Activated CD8-positive, alpha-beta memory T cell treated with anti-CD3 and anti-CD28 coated beads, Interleukin-2, amount 10 ng/mL, durations not matched to agents 7 days and 5 days (primary cell): ENCODE measurements at regions not wholly inside any gene's neighbourhood (a gene's known extent, or its start where the extent isn't known, plus 50 kb on each side); places are given as distances from the start of the nearest gene placed in this dataset.

Source experiments
- ATAC-seq: fragments of 150-1000 bp; cut with Tn5 transposase; one replicate; pipeline ENCODE4 v1.10.0; 2021; ENCODE audit warnings: moderate library complexity
- CTCF ChIA-PET: fragments of 350-600 bp; sonication (Branson Sonifier 250); formaldehyde crosslinking; loops from one replicate; lab custom pipeline; 2021; ENCODE audit warnings: antibody characterized with exemption; lab: Charles Lee
- DNase-seq: peaks from one replicate; pipeline ENCODE4 v3.0.0-alpha.2; 2020
- H3K27ac Mint-ChIP-seq: one replicate; pipeline ENCODE4 v1.8.0; 2021; ENCODE audit warnings: mild to moderate bottlenecking, mixed read lengths
- H3K27me3 Mint-ChIP-seq: one replicate; pipeline ENCODE4 v1.8.0; 2021; ENCODE audit warnings: mixed read lengths
- H3K36me3 Mint-ChIP-seq: one replicate; pipeline ENCODE4 v1.8.0; 2021; ENCODE audit warnings: mild to moderate bottlenecking, mixed read lengths
- H3K4me1 Mint-ChIP-seq: one replicate; pipeline ENCODE4 v1.8.0; 2021; ENCODE audit warnings: mixed read lengths
- H3K4me3 Mint-ChIP-seq: one replicate; pipeline ENCODE4 v1.8.0; 2021; ENCODE audit warnings: mild to moderate bottlenecking, moderate library complexity, mixed read lengths
- H3K9me3 Mint-ChIP-seq: one replicate; pipeline ENCODE4 v1.8.0; 2022; ENCODE audit warnings: low read depth, mixed read lengths

DNA sequence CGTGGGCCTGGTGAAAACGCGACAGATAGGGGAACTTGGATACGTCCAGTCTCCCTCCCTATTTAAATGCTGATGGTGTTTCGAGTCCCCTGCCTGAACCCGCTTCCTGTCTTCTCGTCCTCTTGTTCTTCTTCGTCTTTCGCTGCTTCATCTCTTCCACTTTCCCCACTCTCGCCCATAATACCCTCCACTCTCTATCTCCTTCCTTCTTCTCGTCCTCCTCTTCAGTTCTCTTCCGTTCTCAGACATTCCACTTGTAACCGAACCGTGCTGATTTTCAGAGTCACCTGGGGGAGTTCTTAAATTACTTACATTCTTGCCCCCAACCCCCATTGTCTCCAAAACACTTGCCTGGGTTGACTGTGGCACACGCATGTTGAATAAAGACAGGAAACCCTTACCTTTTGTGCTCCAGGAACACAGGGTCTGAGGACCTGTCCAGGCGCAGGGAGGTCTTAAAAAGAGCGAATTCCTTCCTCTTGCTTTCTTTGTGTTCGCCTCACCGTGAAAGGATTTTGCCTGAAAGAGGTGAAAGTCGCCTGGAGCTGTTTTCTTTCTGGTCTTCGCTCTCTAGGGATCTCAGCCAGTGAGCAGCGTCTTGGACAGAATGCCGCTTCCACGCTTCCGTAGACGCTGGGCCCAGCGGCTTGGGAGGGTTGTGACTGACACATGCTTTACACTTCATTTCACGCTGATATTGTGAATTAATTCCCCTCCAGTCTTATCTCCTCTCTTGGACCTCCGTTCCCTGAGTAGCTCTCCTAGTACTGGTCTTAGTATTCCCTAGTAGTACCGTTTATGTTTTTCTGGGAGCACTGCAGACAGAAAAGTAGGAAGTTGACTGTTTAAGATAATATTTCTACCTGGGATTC lies 184.0 kb downstream of the GPX5 start:
- CTCF ChIA-PET = no interaction called here
- Mint-ChIP-seq H3K4me3 (peak overlapping the region; percentile 59), H3K4me1 (peaks cover 9% of the 10 kb centered on the region), H3K27me3 (peaks cover 37% of the 10 kb centered on the region), H3K27ac (no peak overlapping the region), H3K9me3 (peaks cover 12% of the 10 kb centered on the region), H3K36me3 (peaks cover 2% of the 10 kb centered on the region)
- ATAC-seq (no peak), DNase-seq (no peak)

DNA sequence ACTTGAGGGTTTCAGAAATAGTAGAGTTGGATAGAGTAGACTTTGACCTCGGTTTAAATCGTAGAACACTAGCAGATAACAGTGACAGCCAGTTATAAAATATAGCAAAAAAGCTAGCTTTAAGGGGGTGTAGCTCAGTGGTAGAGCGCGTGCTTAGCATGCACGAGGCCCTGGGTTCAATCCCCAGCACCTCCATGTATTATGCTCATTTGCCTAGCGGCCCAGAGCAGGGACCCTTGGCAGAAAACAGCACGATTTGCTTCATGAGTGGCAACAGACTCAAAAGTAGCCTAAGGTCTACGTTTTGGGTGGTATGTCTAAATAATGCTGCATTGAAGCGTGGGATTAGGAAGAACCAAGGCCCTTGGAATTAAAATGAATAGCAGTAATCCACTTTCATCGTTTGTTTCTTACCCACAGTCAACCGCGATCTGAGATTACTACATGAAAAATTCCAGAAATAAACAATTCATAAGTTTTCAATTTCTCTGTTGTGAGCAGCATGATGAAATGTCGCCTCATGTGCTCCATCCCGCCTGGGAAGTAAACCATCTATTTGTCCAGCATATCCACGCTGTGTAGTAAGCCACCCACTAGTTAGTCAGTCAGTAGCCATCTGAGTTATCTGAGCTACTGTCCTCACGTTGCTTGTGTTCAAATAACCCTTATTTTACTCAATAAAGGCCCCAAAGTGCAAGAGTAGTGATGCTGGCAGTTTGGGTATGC lies 184.9 kb downstream of the GPX5 start:
- peaks cover 9% of the 10 kb centered on the region for H3K4me1 Mint-ChIP-seq
- DNase-seq (no peak), ATAC-seq (no peak)
- H3K27me3 Mint-ChIP-seq = peaks cover 37% of the 10 kb centered on the region
- CTCF ChIA-PET = no interaction called here
- no peak overlapping the region for H3K4me3 Mint-ChIP-seq
- peaks cover 2% of the 10 kb centered on the region for H3K36me3 Mint-ChIP-seq
- H3K27ac Mint-ChIP-seq = no peak overlapping the region
- peaks cover 12% of the 10 kb centered on the region for H3K9me3 Mint-ChIP-seq

DNA sequence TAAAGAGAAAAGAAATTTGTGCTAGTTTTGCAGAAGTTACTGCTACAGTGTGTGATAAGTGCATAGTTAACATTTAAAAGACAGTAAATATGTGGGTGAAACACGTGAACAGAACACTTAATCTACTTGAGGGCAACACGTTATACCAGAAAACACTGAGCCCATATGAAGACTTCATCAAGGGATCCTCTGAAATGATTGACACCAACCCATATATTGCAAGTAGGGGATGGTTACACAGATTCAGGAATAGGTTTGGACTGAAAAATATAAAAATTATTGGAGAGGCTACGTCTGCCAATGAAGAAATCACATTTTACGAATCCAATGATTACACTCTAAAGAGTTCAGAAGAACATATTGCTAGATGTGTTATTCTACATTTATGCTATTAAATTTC lies 185.6 kb downstream of the GPX5 start:
- no peak for ATAC-seq
- CTCF ChIA-PET = no interaction called here
- Mint-ChIP-seq H3K4me3 (no peak overlapping the region), H3K27me3 (peaks cover 37% of the 10 kb centered on the region), H3K4me1 (peaks cover 9% of the 10 kb centered on the region), H3K9me3 (peaks cover 11% of the 10 kb centered on the region), H3K27ac (no peak overlapping the region), H3K36me3 (peaks cover 2% of the 10 kb centered on the region)
- no peak for DNase-seq

DNA sequence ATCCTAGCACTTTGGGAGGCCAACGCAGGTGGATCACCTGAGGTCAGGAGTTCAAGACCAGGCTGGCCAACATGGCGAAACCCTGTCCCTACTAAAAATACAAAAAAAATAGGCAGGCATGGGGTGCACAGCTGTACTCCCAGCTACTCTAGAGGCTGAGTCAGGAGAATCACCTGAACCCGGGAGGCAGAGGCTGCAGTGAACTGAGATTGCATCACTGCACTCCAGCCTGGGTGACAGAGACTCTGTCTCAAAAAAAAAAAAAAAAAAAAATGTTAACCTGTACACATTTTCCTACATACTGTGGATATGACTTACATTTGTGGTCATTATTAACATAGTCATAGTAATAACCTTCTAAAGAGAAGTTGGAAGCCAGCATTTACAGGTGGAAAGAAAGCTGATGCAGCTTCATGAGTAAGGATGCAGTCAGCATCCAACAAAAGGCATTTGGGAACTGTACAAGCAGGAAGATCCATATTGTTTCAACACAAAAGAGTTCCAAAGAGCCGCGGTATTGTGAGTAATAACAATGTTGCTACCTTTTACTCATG lies 186.2 kb downstream of the GPX5 start:
- CTCF ChIA-PET = interaction anchor here (0.7 to 1.5 kb wide), 2 partner anchors 12 to 829 kb away, joined by 3 read pairs; no protein-coding TSS in a partner anchor
- no peak overlapping the region for H3K27ac Mint-ChIP-seq
- H3K27me3 Mint-ChIP-seq = peaks cover 37% of the 10 kb centered on the region
- no peak overlapping the region for H3K4me3 Mint-ChIP-seq
- peaks cover 9% of the 10 kb centered on the region for H3K4me1 Mint-ChIP-seq
- peaks cover 2% of the 10 kb centered on the region for H3K36me3 Mint-ChIP-seq
- peak; percentile 55 for ATAC-seq
- no peak for DNase-seq
- peaks cover 10% of the 10 kb centered on the region for H3K9me3 Mint-ChIP-seq

DNA sequence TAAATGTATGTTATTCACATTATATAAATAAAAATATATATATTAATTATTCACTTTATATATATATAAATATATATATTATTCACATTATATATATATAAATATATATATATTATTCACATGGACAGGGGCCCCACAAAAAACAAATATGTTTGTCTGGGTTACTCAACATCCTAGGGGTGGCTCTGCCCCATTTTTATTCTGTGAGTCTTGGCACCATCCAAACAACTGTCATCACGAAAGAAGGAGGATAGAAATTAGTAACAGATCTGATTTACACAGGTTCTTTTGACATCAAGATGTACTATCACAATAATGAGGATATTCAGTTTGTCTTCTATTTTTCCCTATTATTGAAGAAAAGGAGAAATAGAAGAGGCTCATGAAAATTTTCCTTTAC lies 187.3 kb downstream of the GPX5 start:
- CTCF ChIA-PET = interaction anchor here (1.5 kb wide), 1 partner anchor 13 kb away, joined by 3 read pairs; no protein-coding TSS in a partner anchor
- ATAC-seq (no peak), DNase-seq (no peak)
- peaks cover 6% of the 10 kb centered on the region for H3K9me3 Mint-ChIP-seq
- no peak overlapping the region for H3K27ac Mint-ChIP-seq
- peaks cover 36% of the 10 kb centered on the region for H3K27me3 Mint-ChIP-seq
- H3K4me3 Mint-ChIP-seq = no peak overlapping the region
- peaks cover 2% of the 10 kb centered on the region for H3K36me3 Mint-ChIP-seq
- peaks cover 9% of the 10 kb centered on the region for H3K4me1 Mint-ChIP-seq

DNA sequence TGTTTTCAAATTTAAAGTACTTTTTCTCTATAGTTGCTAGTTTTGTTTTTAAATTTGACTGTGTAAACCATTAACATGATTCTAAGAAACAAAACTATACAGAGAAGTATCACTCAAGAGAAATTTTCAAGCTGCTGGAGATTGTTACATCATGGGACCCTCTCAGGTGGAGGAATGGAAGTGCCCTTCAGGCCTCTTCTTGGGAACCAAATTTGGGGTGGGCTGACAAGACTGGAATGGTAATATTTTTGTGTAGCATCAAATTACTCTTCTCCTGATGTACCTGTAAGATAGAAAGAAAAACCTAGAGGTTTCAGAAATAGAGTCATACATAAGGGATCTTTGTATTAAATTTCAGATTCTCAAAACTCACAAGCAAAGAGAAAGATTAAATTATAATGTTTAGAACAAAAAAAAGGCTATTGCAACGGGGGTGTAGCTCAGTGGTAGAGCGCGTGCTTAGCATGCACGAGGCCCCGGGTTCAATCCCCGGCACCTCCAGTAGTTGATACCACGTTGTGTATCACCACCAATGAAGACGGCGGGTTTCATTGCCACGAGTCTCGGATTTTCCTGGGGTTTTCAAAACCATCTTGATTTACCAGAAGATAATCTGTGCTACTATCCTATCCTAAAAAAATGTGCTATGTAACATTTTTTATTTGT lies 193.7 kb downstream of the GPX5 start:
- CTCF ChIA-PET = no interaction called here
- ATAC-seq (no peak), DNase-seq (no peak)
- no peak overlapping the region for H3K4me3 Mint-ChIP-seq
- H3K27ac Mint-ChIP-seq = no peak overlapping the region
- H3K9me3 Mint-ChIP-seq = no peaks in the 10 kb centered on the region
- peaks cover 39% of the 10 kb centered on the region for H3K27me3 Mint-ChIP-seq
- no peaks in the 10 kb centered on the region for H3K36me3 Mint-ChIP-seq
- no peaks in the 10 kb centered on the region for H3K4me1 Mint-ChIP-seq

DNA sequence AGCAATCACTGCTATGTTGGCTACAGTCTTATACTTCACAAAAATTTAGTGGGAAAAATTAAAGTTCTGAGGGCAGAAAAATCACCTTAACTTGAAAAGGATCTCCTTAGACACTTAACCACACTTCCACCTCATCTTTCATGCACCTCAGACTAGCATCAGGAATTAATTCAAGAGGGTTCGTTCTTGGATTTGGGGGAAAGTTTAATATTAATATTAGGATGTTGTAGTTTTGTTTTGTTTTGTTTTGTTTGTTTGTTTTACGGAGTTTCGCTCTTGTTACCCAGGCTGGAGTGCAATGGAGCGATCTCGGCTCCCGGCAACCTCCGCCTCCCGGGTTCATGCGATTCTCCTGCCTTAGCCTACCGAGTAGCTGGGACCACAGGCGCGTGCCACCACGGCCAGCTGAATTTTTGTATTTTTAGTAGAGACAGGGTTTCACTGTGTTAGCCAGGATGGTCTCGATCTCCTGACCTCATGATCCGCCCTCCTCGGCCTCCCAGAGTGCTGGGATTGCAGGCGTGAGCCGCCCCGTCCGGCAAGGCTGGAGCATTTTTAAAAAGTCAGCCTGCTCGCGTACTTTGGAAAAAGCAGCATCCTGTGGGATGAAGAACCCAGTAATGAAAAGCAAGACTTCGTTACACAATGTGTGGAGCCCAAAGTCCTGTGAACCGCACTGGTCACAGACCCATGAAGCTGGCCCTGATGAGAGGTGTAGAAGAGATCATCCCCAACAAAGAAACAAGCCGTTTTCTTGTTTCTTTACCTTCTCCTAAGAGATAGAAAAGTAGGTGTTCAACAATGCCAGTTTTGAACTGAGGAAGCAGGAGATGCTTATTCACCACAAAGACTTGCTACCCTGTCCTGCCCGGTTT lies 194.9 kb downstream of the GPX5 start:
- CTCF ChIA-PET = no interaction called here
- peaks cover 44% of the 10 kb centered on the region for H3K27me3 Mint-ChIP-seq

DNA sequence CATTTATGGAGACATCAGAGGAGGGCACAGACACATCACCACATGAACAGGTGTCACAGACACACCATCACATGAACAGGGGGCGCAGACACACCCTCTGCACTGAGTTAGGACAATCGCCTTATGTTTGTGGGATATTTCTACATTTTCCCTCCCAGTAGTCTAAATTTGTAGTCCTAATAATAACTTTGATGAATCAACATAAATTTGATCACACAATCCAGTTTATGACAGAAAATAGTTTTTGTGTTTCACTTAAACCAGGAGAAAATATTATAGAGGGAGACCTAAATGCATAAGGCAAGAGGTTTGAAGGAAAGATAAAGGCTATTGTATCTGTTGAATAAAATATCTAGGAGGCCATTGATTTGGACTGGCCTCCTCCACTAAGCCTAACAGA lies 195.7 kb downstream of the GPX5 start:
- Mint-ChIP-seq H3K4me1 (no peaks in the 10 kb centered on the region), H3K27ac (no peak overlapping the region), H3K36me3 (no peaks in the 10 kb centered on the region), H3K9me3 (no peaks in the 10 kb centered on the region), H3K4me3 (no peak overlapping the region), H3K27me3 (peaks cover 45% of the 10 kb centered on the region)
- ATAC-seq = no peak
- DNase-seq = no peak
- CTCF ChIA-PET = no interaction called here

More for the DNA sequence above, 194.9 kb downstream of the GPX5 start:
- Mint-ChIP-seq H3K27ac (no peak overlapping the region), H3K4me3 (no peak overlapping the region), H3K9me3 (no peaks in the 10 kb centered on the region), H3K36me3 (no peaks in the 10 kb centered on the region), H3K4me1 (no peaks in the 10 kb centered on the region)
- DNase-seq = no peak
- no peak for ATAC-seq

DNA sequence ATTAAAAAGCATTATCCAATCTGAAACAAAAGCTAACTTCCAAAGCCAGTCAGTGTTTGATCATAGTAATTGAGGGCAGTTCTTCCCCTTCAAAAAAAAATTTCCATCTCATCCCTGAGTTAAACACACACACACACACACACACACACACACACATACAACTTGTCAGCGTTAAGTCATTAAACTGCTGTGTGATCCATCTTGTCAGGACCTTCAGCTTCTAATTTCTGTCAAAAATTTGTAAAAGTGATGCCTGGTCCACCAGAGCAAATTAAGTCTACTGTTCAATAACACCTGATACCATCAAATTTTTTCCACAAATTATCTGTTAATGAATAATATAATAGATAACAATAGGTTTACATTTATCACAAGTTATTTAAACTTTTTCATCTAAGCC lies 198.7 kb downstream of the GPX5 start:
- Mint-ChIP-seq H3K4me3 (no peak overlapping the region), H3K27ac (no peak overlapping the region), H3K27me3 (peaks cover 56% of the 10 kb centered on the region), H3K36me3 (peaks cover 3% of the 10 kb centered on the region), H3K9me3 (no peaks in the 10 kb centered on the region), H3K4me1 (peaks cover 9% of the 10 kb centered on the region)
- ATAC-seq (no peak), DNase-seq (no peak)
- CTCF ChIA-PET = no interaction called here

DNA sequence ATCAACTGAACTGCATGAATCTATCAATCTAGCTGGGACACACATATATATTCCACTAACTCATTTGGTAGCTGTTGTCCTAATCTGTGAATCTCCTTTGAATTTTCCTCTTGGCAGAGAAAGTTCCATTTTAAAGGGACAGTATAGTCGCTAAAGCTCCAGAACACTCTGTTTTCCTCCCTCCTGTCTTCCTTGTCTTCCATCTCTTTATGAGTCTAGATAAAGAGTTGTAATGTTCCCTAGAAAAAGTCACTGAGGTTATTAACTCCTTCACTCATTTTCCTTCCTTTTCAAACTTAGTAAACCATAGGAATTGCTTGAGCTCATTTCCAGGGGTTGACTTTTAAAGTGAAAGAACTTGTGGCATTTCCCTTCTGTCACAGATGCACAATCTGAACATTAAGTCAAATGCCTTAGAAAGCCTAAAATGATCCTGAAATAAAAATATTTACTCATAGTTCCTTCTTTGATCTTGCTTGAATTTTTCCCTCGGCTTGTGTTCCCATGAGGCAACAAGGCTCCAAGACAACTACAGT lies 198.4 kb downstream of the TRIM27 start:
- Mint-ChIP-seq H3K27me3 (peaks cover 58% of the 10 kb centered on the region), H3K27ac (no peak overlapping the region), H3K4me3 (no peak overlapping the region), H3K9me3 (no peaks in the 10 kb centered on the region), H3K4me1 (peaks cover 15% of the 10 kb centered on the region), H3K36me3 (peaks cover 3% of the 10 kb centered on the region)
- ATAC-seq (no peak), DNase-seq (no peak)
- CTCF ChIA-PET = no interaction called here

DNA sequence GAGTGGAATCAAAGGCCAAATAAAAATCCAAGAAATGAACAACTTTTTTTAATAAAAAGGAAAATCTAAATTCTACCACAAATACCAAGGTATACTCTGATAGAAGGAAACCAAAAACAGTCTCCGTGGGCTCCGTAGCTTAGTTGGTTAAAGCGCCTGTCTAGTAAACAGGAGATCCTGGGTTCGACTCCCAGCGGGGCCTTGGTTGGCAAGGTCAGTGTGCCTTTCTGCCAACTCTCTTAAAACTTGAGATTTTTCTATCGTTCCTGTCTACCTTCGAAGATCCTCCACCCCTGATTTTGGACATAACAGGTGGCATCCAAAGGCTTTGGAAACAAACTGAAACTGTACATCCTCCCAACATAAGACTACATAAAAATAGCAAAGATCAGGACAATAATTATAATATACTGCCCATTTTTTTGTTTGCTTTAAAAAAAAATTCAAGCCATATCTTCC lies 197.9 kb downstream of the TRIM27 start:
- DNase-seq (no peak), ATAC-seq (no peak)
- Mint-ChIP-seq H3K9me3 (peaks cover 2% of the 10 kb centered on the region), H3K27ac (no peak overlapping the region), H3K36me3 (peaks cover 5% of the 10 kb centered on the region), H3K27me3 (peaks cover 60% of the 10 kb centered on the region), H3K4me3 (no peak overlapping the region), H3K4me1 (peaks cover 15% of the 10 kb centered on the region)
- CTCF ChIA-PET = interaction anchor here (1.0 kb wide), 1 partner anchor 111 kb away, joined by 3 read pairs; no protein-coding TSS in a partner anchor

DNA sequence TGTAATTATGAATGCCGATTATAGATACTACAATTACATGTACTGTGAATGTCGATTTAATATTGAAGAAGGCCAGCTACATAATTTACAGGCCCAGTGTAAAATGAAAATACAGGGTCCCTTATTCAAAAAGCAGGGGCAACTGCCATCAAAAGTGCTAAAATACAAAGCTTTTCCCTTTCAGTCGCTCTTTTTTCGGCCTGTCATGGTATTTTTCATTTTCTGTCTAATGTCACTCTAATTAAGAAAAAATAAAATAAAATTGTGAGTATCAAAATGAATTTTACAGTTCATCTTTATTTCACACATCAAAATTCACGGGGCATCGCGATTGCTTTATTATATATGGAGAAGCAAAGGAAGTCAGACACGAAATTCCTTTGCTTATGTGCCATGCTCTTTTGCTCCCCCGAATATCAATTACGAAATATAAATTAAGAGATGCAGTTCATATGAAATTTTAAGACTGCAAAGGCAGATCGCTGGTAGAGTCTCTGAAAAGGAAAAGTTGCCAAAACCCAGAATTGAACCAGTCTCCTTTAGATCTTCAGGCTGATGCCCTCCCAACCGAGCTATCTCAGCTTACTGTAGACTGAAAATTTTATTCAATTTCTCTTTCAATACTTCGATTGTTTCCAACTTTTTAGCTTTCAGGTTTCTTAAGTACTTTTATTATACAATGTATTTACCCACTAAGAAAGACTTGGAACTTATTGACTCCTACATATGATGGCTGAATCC lies 197.0 kb downstream of the TRIM27 start:
- ATAC-seq = no peak
- Mint-ChIP-seq H3K4me3 (no peak overlapping the region), H3K36me3 (peaks cover 5% of the 10 kb centered on the region), H3K27me3 (peaks cover 61% of the 10 kb centered on the region), H3K4me1 (peaks cover 15% of the 10 kb centered on the region), H3K9me3 (peaks cover 2% of the 10 kb centered on the region), H3K27ac (no peak overlapping the region)
- DNase-seq = no peak
- CTCF ChIA-PET = interaction anchor here (1.0 kb wide), 1 partner anchor 111 kb away, joined by 3 read pairs; no protein-coding TSS in a partner anchor
